ENCODE measurements at regions not wholly inside any gene's neighbourhood (a gene's known extent, or its start where the extent isn't known, plus 50 kb on each side); places are given as distances from the start of the nearest gene placed in this dataset.

- no peak for DNase-seq (ENCODE audit: low read depth)
- no peak overlapping the region for H3K4me3 ChIP-seq (ENCODE audit: low read length)
- TF ChIP-seq CTCF (conservative IDR thresholded peaks at IDR 0.05; ENCODE audit: low read depth, low read length) = no peak
These were observed 1222.3 kb upstream of the SLC10A2 start for GRCh38 chr13:104288496-104288895.

- no peak for TF ChIP-seq CTCF (conservative IDR thresholded peaks at IDR 0.05; ENCODE audit: low read depth, low read length)
- H3K4me3 ChIP-seq (ENCODE audit: low read length) = no peak overlapping the region
- DNase-seq (ENCODE audit: low read depth) = no peak
These were observed 1220.5 kb upstream of the SLC10A2 start for GRCh38 chr13:104286566-104287290.

GRCh38 chr13:104281910-104282309, 1215.7 kb upstream of the SLC10A2 start:
- no peak for TF ChIP-seq CTCF (conservative IDR thresholded peaks at IDR 0.05; ENCODE audit: low read depth, low read length)
- no peak for DNase-seq (ENCODE audit: low read depth)
- H3K4me3 ChIP-seq (ENCODE audit: low read length) = no peak overlapping the region

DNA sequence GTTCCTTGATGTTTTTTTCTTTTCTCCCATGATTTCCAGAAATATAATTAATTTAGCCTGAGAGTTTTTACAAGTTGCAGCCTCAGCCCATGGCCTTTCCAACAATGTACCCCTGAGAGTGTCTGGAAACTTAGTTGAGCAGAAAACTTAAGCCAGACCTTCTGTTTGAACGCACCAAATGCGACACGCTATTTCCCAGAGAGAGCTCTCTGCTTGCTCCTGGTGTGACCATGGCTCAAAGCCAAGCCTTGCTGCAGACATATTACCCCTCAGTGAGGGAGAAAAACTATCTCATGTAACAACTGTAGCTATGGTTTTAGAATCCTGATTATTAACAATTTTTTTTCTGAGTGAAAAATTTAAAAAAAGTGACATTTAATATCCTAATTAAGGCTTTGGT, 1204.5 kb upstream of the SLC10A2 start:
- no peak for TF ChIP-seq CTCF (conservative IDR thresholded peaks at IDR 0.05; ENCODE audit: low read depth, low read length)
- DNase-seq (ENCODE audit: low read depth) = no peak

GRCh38 chr13:104267206-104267811, 1201.1 kb upstream of the SLC10A2 start:
- DNase-seq (ENCODE audit: low read depth) = no peak
- no peak overlapping the region for H3K4me3 ChIP-seq (ENCODE audit: low read length)
- no peak for TF ChIP-seq CTCF (conservative IDR thresholded peaks at IDR 0.05; ENCODE audit: low read depth, low read length)

More for the DNA sequence above, 1204.5 kb upstream of the SLC10A2 start:
- H3K4me3 ChIP-seq (ENCODE audit: low read length) = no peak overlapping the region

DNA sequence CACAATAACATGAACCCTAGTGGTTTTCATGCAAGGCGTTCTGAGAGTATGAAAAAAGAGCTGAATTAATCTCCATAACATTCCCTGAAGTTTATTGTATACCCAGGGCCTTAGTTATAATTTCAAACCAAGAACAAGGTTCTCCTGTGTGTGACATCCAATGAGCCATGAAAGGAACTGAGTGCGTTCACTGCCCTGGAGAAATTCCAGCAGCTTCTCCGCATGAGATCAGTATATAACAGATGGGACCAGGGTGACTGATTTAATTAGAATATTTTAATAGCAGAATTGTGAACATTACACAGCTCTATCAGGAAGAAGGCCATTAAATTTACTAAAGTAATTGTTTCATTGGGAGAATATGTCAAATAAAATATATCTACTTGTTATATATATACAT, 1190.5 kb upstream of the SLC10A2 start:
- TF ChIP-seq CTCF (conservative IDR thresholded peaks at IDR 0.05; ENCODE audit: low read depth, low read length) = no peak
- no peak overlapping the region for H3K4me3 ChIP-seq (ENCODE audit: low read length)
- DNase-seq (ENCODE audit: low read depth) = no peak

Measured in retinal pigment epithelial cell (primary cell).